Hypothalamus (tissue), 51 donors: ENCODE measurements at regions not wholly inside any gene's neighbourhood (a gene's known extent, or its start where the extent isn't known, plus 50 kb on each side); places are given as distances from the start of the nearest gene placed in this dataset.
"Not testable (repeated sequence)": the region's sequence is repeated elsewhere in the genome, so short reads cannot be mapped to it uniquely, and the experiment has no call there.

Experiments used
- DNase-seq, 51 donors: peaks; one replicate each; lab custom pipeline; 2025; lab: John Stamatoyannopoulos, UW

- DNase-seq: not testable (repeated sequence)
These were observed 56.2 kb downstream of the SPATA31A6 start for GRCh38 chr9:42239445-42240260.

- not testable (repeated sequence) for DNase-seq
These were observed 56.8 kb downstream of the SPATA31A6 start for GRCh38 chr9:42240261-42240579.

DNA sequence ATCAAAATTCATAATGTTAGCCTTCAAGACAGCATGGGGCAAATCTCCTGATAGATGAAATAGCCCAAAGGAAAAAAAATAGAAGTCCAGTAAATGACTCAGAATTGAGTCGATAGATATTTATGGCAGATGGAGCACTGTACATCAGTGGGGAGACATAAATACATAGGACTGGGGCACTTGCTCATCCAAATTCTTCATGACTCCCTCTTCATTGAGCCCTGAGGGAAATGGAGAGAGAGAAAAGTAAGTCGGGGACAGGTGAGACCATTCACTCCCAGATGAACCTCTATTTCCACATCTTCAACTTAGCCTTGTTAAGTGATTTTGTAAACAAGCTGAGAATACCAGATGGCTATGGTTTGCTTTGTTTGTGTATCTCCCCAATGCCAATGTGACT, 59.8 kb downstream of the SPATA31A6 start:
- DNase-seq: not testable (repeated sequence)

DNA sequence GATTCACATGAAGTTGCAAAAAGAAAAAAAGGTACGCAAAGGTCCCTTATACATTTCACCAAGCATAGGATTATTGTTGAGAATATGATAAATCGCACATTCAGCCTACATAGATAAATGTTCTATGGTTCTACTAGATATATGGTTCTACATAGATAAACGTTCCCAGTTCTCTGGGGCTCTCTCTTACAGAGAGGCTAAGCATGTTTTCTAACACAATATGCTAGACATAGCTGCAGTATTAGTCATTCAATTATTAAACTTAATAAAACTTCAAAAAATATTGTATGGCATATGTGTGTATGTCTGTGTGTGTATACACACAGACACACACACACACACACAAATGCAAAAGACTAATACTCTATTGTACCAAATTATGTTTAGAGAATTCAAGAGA, 60.4 kb downstream of the SPATA31A6 start:
- not testable (repeated sequence) for DNase-seq

- DNase-seq: not testable (repeated sequence)
These were observed 85.3 kb downstream of the SPATA31A6 start for GRCh38 chr9:42268729-42269128.

DNA sequence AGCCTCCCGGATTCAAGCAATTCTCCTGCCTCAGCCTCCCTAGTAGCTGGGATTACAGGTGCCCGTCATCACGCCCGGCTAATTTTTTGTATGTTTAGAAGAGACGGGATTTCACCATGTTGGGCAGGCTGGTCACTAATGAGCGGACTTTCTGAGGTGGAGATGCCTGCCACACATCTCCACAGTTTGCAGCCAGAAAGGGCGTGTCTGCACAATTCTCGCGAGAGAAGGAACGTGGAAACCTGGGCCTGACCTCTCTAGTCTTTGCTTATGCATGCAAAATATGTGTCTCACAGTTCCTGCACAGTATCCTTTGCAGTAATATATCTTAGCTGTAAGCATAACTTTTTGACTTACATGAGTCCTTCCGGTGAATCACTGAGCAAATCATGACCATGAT, 85.7 kb downstream of the SPATA31A6 start:
- DNase-seq: not testable (repeated sequence)

- not testable (repeated sequence) for DNase-seq
These were observed 89.7 kb downstream of the SPATA31A6 start for GRCh38 chr9:42273191-42273590.

- DNase-seq: no peak
These were observed 91.7 kb downstream of the SPATA31A6 start for GRCh38 chr9:42275141-42275540.

DNA sequence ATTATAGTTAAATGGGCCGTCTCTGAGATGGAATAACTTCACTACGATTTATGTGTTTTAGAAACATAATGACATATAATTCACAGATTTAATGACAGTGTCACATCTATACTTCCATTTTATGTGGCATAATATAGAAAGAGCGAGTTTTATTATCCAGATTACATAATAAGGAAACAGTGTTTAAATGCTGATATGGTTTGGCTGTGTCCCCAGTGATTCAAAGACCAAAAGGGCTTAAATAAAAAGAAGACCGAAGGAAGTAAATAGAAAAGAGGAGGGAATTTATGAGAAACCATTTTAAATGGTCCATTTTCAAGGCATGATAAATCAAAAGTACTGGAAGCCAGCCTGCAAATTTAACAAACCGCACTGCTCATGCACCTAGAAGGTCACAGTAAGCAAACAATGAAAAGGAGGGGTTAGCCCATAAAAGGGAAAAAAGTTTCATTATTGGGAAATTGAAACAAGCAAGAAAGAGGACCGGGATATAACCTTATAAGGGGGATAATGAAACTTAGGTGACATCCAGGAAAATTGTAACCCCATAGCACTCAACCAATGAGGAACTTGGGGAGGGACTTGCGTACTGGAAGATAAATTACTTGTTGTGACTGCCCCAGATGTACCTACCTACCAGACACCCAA, 99.2 kb downstream of the SPATA31A6 start:
- DNase-seq: not testable (repeated sequence)

DNA sequence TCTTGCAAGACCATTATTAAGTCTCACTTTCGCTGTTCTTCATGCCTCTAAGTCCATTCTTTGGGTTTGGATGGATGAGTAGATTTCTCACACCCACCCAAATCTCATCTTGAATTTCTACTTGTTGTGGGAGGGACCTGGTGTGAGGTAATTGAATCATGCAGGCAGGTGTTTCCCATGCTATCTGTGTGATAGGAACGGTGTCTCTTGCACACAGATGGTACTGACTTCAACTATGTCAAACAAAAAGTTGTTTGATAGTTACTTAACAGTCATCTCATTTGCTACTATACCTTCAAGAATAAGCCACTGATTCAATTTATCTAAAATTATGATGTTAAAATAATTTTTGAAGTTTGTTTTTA, 99.7 kb downstream of the SPATA31A6 start:
- not testable (repeated sequence) for DNase-seq

DNA sequence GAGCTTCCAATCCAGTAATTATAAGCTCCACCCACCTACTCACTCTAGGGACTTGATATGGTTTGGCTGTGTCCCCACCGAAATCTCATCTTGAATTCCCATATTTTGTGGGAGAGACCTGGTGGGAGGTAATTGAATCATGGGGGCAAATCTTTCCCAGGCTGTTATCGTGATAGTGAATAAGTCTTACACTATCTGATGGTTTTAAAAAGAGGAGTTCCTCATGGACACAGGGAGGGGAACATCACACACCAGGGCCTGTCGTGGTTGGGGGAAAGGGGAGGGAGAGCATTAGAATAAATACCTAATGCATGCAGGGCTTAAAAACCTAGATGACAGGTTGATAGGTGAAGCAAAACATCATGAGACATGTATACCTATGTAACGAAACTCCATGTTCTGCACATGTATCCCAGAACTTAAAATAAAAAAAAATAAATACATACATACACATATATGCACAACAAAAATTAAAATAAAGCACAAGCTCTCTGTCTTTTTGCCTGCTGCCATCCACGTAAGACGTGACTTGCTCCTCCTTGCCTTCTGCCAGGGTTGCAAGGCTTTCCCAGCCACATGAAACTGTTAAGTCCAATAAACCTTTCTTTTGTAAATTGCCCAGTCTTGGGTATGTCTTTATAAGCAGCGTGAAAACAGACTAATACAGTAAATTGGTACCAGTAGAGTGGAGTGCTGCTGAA, 102.8 kb downstream of the SPATA31A6 start:
- not testable (repeated sequence) for DNase-seq

DNA sequence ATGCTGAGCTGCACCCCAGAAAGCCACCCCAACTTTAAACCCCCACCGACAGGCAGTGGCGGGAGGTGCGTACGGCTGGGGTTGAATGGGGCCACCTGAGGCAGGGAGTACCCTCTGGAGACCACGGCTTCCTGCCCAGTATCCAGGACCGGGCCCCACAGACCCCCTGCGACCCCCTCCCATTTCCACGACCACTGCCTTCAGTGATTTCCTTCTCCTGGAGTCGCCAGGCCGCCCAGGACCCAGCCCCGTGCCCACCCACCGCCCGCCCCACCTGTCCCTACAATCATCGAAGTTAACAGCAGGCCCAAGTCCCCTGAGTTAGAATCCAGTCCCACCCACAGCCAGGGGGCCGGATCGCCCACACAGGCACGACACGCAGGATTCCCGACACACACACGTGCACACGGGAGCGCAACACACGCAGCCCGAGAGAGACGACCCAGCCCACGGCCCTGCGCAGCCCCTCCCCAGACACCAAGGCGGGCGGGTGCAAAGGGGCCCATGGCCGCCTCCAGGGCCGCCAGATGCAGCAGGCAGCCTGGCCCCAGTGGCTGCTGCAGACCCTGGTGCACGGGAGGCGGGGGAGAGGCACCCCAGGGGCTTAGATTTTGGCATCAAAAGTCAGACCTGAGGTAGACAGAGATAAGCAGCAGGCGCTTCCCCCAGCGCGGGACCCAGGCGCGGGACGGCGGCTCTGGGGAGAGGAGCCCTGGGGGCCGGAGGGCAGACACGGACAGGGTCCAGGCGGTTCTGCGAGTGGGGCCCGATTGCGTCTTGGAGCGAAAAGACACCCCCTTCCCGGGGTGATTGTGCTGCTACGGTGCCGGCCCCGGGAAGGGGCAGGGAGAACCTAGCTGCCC, 104.8 kb downstream of the SPATA31A6 start:
- DNase-seq: not testable (repeated sequence)

DNA sequence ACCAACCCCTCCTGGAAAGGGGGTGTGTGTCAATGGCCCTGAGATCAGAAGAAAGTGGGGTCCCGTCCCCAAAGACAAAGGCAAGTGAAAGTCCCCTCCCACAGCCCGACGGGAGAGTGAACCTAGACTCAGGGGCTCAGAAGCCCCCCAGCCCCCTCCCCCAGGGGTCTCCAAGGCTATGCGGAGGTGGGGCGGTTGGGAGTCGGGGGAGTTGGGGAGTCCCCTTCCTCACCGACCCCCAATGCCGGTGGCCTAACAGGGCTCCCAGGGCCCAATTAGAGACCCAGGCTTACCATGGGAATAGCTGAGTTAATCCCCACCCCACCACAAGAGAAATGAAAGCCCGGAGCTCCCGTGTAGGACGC, 105.4 kb downstream of the SPATA31A6 start:
- not testable (repeated sequence) for DNase-seq

DNA sequence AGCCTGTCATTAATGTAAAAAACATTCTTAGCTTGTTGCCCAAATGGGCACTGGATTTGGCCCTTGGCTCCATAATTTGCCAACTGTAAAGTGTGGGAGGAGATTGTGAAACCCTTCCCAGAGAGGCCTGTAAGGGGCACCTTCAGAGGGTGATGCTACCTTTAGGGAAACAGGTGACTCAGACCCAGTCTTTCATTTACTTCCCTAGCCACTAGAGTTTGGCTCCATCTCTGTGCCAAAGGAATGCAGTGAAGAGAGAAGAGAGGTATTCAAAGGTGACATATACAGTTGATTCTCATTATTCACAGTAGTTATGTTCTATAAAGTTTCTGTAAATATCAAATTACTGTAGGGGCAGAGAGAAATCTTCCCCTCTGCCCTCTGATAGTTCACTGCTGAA, 116.7 kb downstream of the SPATA31A6 start:
- DNase-seq: not testable (repeated sequence)

GRCh38 chr9:42306625-42307024, 123.2 kb downstream of the SPATA31A6 start:
- DNase-seq: not testable (repeated sequence)

- not testable (repeated sequence) for DNase-seq
These were observed 124.0 kb downstream of the SPATA31A6 start for GRCh38 chr9:42307449-42307848.

- DNase-seq: not testable (repeated sequence)
These were observed 127.5 kb downstream of the SPATA31A6 start for GRCh38 chr9:42310972-42311371.

DNA sequence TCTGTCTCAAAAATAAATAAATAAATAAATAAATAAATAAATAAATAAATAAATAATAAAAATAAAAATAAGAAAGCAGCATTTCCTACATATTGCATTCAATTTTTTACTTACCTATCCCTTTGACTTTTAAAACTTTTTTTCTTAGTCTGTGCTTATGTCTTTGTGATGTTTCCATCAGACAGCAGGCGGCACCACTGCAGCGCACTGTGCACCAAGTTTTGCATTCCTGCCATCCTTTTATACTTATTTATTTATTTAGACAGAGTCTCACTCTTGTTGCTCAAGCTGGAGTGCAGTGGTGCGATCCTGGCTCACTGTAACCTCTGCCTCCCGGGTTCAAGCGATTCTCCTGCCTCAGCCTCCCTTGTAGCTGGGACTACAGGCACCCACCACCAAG, 132.6 kb downstream of the SPATA31A6 start:
- DNase-seq: not testable (repeated sequence)

- not testable (repeated sequence) for DNase-seq
These were observed 134.2 kb downstream of the SPATA31A6 start for GRCh38 chr9:42317677-42318076.

- not testable (repeated sequence) for DNase-seq
These were observed 139.8 kb downstream of the SPATA31A6 start for GRCh38 chr9:42323084-42323809.
